Activated T-cell treated with anti-CD3 and anti-CD28 coated beads, Interleukin-2, amount 50 U/mL, for 24 hours (primary cell): ENCODE measurements at regions not wholly inside any gene's neighbourhood (a gene's known extent, or its start where the extent isn't known, plus 50 kb on each side); places are given as distances from the start of the nearest gene placed in this dataset.

Source experiments
- DNase-seq: peaks from one replicate; pipeline ENCODE4 v3.0.0-alpha.2; 2020
- H3K27ac Mint-ChIP-seq: 2 replicates; pipeline ENCODE4 v1.8.0; 2020; ENCODE audit warnings: mild to moderate bottlenecking, mixed read lengths
- H3K27me3 Mint-ChIP-seq: 2 replicates; pipeline ENCODE4 v1.8.0; 2020; ENCODE audit warnings: mixed read lengths
- H3K36me3 Mint-ChIP-seq: 2 replicates; pipeline ENCODE4 v1.8.0; 2020; ENCODE audit warnings: low read depth, mixed read lengths
- H3K4me1 Mint-ChIP-seq: 2 replicates; pipeline ENCODE4 v1.8.0; 2020; ENCODE audit warnings: low read depth, mixed read lengths
- H3K4me3 Mint-ChIP-seq: 2 replicates; pipeline ENCODE4 v1.8.0; 2020; ENCODE audit warnings: mild to moderate bottlenecking, moderate library complexity, mixed read lengths
- H3K9me3 Mint-ChIP-seq: 2 replicates; pipeline ENCODE4 v1.8.0; 2020; ENCODE audit warnings: mixed read lengths

GRCh38 chrX:15143825-15144121, 126.1 kb downstream of the ASB9 start:
- no peaks in the 10 kb centered on the region for H3K36me3 Mint-ChIP-seq
- H3K27me3 Mint-ChIP-seq: peaks cover 40% of the 10 kb centered on the region
- DNase-seq: no peak
- no peak overlapping the region for H3K27ac Mint-ChIP-seq
- H3K4me3 Mint-ChIP-seq: no peak overlapping the region
- peaks cover 18% of the 10 kb centered on the region for H3K4me1 Mint-ChIP-seq
- H3K9me3 Mint-ChIP-seq: no peaks in the 10 kb centered on the region

DNA sequence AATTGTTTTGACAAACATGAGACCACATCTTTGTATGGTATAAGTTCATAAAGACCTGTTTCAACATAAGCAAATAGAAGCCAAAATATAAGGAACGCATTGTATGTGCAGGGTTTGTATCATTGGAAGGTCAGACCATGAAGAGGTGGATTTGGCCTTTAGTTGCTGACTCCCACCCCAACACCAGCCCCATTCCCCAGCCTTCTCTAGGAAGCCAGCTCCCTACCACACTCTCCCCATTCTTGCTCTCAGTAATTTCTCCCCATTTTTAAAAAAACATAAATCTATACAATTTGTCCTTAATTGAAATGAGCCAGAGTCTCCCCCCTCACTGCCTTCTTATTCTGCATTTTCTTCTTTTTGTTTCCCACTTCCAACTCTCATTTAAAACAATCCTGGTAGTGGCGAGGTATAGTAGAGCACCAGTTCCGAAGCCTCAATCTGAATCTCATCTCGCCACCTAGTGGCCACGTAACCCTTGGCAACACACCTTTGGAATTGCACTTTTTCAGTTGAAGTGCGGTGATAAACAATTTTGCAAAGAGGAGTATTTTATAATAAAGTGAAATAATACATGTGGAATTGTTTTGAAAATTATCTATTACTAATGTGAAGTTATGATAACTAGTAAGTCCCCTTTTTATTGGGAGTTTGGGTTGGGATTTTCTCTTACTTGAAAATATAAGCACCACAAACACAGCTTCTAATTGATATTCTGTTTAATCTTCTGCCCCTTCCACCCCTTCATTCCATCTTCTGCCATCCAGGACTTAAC, 126.6 kb downstream of the ASB9 start:
- Mint-ChIP-seq H3K27me3 (peaks cover 38% of the 10 kb centered on the region), H3K27ac (no peak overlapping the region), H3K4me3 (no peak overlapping the region), H3K36me3 (no peaks in the 10 kb centered on the region), H3K4me1 (peaks cover 18% of the 10 kb centered on the region), H3K9me3 (no peaks in the 10 kb centered on the region)
- DNase-seq: peak; percentile 65

GRCh38 chrX:15142084-15142715, 127.7 kb downstream of the ASB9 start:
- Mint-ChIP-seq H3K9me3 (no peaks in the 10 kb centered on the region), H3K36me3 (no peaks in the 10 kb centered on the region), H3K27me3 (peaks cover 42% of the 10 kb centered on the region), H3K4me3 (no peak overlapping the region), H3K27ac (peak overlapping the region; percentile 50), H3K4me1 (peaks cover 16% of the 10 kb centered on the region)
- DNase-seq: no peak

DNA sequence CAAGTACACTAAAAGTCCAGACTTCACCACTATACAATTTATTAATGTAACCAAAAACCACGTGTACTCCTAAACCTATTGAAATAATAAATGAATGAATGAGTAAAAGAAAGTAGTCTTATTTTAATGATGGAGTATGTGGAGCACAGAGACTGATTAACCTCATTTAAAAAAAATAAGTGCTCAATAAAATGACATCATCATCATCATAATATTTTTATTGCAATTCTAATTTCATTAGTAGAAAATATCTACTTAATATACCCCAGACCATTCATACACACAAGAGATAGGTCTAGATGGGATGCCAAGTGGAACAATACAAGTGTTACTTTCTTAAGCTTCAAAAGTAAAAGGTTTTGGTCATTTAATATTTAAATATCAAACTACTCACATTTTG, 133.1 kb downstream of the ASB9 start:
- Mint-ChIP-seq H3K27me3 (peaks cover 38% of the 10 kb centered on the region), H3K36me3 (no peaks in the 10 kb centered on the region), H3K4me3 (no peak overlapping the region), H3K4me1 (peaks cover under 1% of the 10 kb centered on the region), H3K9me3 (no peaks in the 10 kb centered on the region), H3K27ac (no peak overlapping the region)
- no peak for DNase-seq

DNA sequence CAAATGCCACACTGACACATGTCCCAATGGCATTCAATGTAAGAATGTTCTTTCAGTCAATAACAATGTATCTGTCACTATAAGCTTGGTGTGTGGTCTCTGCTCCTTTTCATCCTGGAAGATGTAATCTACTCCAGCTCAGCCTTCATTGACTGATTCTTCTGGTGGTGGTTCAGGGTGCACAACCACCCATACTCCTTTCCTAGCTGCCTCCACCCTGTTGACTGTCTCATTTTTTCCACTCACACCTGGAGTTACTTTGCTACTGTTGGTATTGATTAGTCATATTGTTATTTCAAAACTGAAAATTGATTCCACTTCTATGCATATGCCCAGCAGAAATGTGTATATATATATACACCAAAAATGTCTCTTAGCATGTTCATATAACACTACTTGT, 140.5 kb downstream of the ASB9 start:
- Mint-ChIP-seq H3K4me3 (no peak overlapping the region), H3K27ac (no peak overlapping the region), H3K36me3 (no peaks in the 10 kb centered on the region), H3K27me3 (peaks cover 37% of the 10 kb centered on the region), H3K9me3 (no peaks in the 10 kb centered on the region), H3K4me1 (peaks cover 9% of the 10 kb centered on the region)
- no peak for DNase-seq

DNA sequence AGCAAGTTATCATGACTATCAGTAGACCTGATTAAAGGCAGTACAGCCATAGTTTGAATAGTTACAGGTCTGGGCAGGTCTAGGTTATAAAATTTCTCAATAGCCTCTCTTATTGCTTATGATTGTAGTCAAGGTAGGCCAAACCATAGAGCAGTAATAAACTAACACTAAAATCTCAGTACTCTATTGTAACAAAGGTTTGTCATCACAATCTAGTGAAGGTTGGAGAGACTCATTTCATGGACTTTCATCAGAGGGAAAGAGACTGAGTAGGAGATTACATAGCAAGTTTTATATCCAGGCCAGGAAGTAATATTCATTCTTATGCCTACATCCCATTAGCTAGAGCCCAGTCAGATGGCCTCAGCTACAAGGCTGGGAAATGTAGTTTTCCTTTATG, 141.0 kb downstream of the ASB9 start:
- Mint-ChIP-seq H3K4me1 (peaks cover 9% of the 10 kb centered on the region), H3K27me3 (peaks cover 33% of the 10 kb centered on the region), H3K9me3 (no peaks in the 10 kb centered on the region), H3K36me3 (no peaks in the 10 kb centered on the region), H3K4me3 (no peak overlapping the region), H3K27ac (no peak overlapping the region)
- no peak for DNase-seq

GRCh38 chrX:15127010-15127409, 142.9 kb downstream of the ASB9 start:
- Mint-ChIP-seq H3K27me3 (peaks cover 32% of the 10 kb centered on the region), H3K4me1 (peaks cover 9% of the 10 kb centered on the region), H3K4me3 (no peak overlapping the region), H3K36me3 (no peaks in the 10 kb centered on the region), H3K27ac (no peak overlapping the region), H3K9me3 (no peaks in the 10 kb centered on the region)
- DNase-seq: no peak

- Mint-ChIP-seq H3K9me3 (no peaks in the 10 kb centered on the region), H3K27ac (no peak overlapping the region), H3K36me3 (no peaks in the 10 kb centered on the region), H3K4me3 (no peak overlapping the region), H3K4me1 (peaks cover 8% of the 10 kb centered on the region), H3K27me3 (peaks cover 45% of the 10 kb centered on the region)
- DNase-seq: no peak
Observed at GRCh38 chrX:15116900-15117299, 153.0 kb downstream of the ASB9 start.

GRCh38 chrX:15114743-15115566, 154.9 kb downstream of the ASB9 start:
- Mint-ChIP-seq H3K4me3 (no peak overlapping the region), H3K9me3 (no peaks in the 10 kb centered on the region), H3K27ac (no peak overlapping the region), H3K4me1 (peaks cover 8% of the 10 kb centered on the region), H3K27me3 (peaks cover 38% of the 10 kb centered on the region), H3K36me3 (no peaks in the 10 kb centered on the region)
- DNase-seq: no peak

DNA sequence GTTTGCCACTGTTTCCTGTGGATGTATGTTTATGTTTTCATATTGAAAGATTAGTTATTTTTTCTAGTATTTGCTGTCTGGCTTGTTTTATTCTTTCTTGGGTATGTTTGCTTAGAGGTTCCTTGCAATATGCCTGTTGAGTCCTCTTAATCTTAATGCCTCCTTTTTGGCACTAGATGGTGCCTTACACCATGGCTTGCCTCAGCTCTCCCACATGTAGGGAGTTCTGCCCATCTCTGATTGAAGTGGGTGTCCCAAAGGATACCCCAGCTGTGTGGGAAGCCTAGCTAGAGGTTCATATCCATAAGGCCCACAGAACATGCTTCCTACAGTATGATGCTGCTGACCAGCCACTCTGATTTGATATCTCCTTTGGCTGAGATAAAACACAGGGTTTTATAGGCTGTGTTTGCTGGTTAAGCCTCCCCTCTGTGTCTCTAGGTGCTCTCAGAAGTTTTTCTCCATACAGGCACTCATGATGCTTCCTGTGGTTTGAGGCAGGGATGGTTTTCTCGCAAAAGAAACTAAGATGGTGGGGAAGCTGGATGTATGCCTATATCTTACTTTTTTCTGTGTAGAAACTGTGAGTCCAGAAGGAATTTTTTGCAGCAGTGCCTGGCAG, 162.4 kb downstream of the ASB9 start:
- H3K4me3 Mint-ChIP-seq: no peak overlapping the region
- peaks cover 13% of the 10 kb centered on the region for H3K9me3 Mint-ChIP-seq
- H3K4me1 Mint-ChIP-seq: peaks cover 14% of the 10 kb centered on the region
- peaks cover 38% of the 10 kb centered on the region for H3K27me3 Mint-ChIP-seq
- H3K36me3 Mint-ChIP-seq: no peaks in the 10 kb centered on the region
- DNase-seq: no peak
- no peak overlapping the region for H3K27ac Mint-ChIP-seq

- no peak for DNase-seq
- H3K27me3 Mint-ChIP-seq: peaks cover 28% of the 10 kb centered on the region
- no peak overlapping the region for H3K27ac Mint-ChIP-seq
- no peak overlapping the region for H3K4me3 Mint-ChIP-seq
- no peaks in the 10 kb centered on the region for H3K4me1 Mint-ChIP-seq
- no peaks in the 10 kb centered on the region for H3K36me3 Mint-ChIP-seq
- H3K9me3 Mint-ChIP-seq: no peaks in the 10 kb centered on the region
Observed at GRCh38 chrX:15098505-15098904, 171.4 kb downstream of the ASB9 start.

DNA sequence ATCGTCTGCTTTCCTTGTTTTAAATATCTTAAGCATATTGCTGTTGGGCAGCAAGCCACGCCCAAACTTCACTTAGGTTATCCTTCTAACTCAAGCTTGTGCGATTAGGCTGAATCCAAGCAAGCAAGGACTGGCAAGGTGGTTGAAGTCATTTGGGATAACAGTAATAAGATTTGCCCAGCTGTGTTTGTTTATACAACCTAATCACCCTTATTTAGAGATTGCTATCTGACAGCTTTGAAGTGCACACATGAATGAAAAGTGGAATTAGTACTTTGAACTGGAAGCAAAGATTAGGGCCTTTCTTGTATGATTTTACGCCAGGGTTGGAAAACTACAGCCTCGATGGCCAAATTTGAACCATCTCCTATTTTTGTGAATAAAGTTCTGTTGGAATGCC, 182.1 kb downstream of the ASB9 start:
- Mint-ChIP-seq H3K9me3 (no peaks in the 10 kb centered on the region), H3K4me3 (no peak overlapping the region), H3K36me3 (no peaks in the 10 kb centered on the region), H3K4me1 (no peaks in the 10 kb centered on the region), H3K27ac (no peak overlapping the region), H3K27me3 (peaks cover 48% of the 10 kb centered on the region)
- DNase-seq: no peak

- Mint-ChIP-seq H3K4me3 (no peak overlapping the region), H3K36me3 (no peaks in the 10 kb centered on the region), H3K4me1 (no peaks in the 10 kb centered on the region), H3K27ac (no peak overlapping the region), H3K27me3 (peaks cover 37% of the 10 kb centered on the region), H3K9me3 (no peaks in the 10 kb centered on the region)
- DNase-seq: no peak
Observed at GRCh38 chrX:15073313-15073712, 196.6 kb downstream of the ASB9 start.

DNA sequence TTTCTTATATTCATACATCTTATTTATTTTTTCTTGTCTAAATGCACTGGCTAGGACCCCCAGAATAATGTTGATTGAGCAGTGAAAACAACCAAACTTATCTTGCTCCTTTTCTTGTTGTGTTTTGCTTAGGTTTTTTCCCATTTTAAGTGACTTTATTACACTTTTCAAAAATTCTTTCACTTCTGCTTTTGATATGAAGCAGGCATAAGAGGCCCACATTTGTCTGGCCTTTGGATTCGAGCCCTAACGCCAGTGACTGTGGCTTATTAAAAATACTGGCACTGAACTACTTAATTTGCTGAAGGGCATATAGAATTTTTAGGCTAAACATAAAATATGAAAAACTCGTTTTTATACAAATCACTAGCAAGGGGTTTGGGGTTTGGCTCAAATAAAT, 197.0 kb downstream of the ASB9 start:
- DNase-seq: no peak
- no peaks in the 10 kb centered on the region for H3K4me1 Mint-ChIP-seq
- no peaks in the 10 kb centered on the region for H3K9me3 Mint-ChIP-seq
- no peak overlapping the region for H3K27ac Mint-ChIP-seq
- peaks cover 33% of the 10 kb centered on the region for H3K27me3 Mint-ChIP-seq
- H3K4me3 Mint-ChIP-seq: no peak overlapping the region
- H3K36me3 Mint-ChIP-seq: no peaks in the 10 kb centered on the region

DNA sequence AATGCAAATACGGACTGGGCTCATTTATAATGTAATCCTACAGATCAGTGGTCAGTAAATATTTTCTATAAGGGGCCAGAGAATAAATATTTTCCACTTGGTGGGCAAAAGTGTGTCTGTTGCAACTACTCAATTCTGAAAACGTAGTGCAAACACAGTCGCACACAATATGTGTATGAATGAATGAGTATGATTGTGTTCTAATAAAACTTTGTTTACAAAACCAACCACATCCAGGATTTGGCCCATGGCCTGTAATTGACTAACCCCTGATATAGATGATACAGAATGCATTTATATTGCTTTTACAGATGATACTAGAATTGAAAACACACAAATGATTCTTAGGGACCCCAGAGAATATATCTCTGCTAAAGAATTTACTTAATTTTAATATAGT, 197.6 kb downstream of the ASB9 start:
- H3K4me3 Mint-ChIP-seq: no peak overlapping the region
- H3K36me3 Mint-ChIP-seq: no peaks in the 10 kb centered on the region
- no peak overlapping the region for H3K27ac Mint-ChIP-seq
- H3K27me3 Mint-ChIP-seq: peaks cover 36% of the 10 kb centered on the region
- H3K9me3 Mint-ChIP-seq: no peaks in the 10 kb centered on the region
- H3K4me1 Mint-ChIP-seq: no peaks in the 10 kb centered on the region
- no peak for DNase-seq
